GM23338 (cell line): ENCODE measurements at regions not wholly inside any gene's neighbourhood (a gene's known extent, or its start where the extent isn't known, plus 50 kb on each side); places are given as distances from the start of the nearest gene placed in this dataset.

Experiments
- ATAC-seq: fragments of 200-7000 bp; cut with Tn5 transposase; 3 replicates; pipeline ENCODE4 v1.9.1; 2020
- DNase-seq: peaks from one replicate; pipeline ENCODE4 v3.0.0-alpha.2; 2015; ENCODE audit warnings: low spot score
- H2AFZ ChIP-seq: fragments of 200-600 bp; sonication (generic); 2 replicates; pipeline ENCODE4 v1.8.0; 2016; ENCODE audit warnings: antibody characterized with exemption, mild to moderate bottlenecking, moderate library complexity
- H3F3A ChIP-seq: fragments of 200-600 bp; sonication (generic); replicated peaks from 2 replicates; pipeline ENCODE4 v1.8.0; 2017; ENCODE audit warnings: antibody characterized with exemption, mixed run types, low read depth
- H3K27ac ChIP-seq: fragments of 200-600 bp; sonication (generic); 2 replicates; pipeline ENCODE4 v1.6.1; 2016; ENCODE audit warnings: low read depth
- H3K27me3 ChIP-seq: fragments of 200-600 bp; sonication (generic); 2 replicates; pipeline ENCODE4 v1.8.0; 2016; ENCODE audit warnings: mild to moderate bottlenecking, mixed run types, moderate library complexity; ENCODE audit not compliant: insufficient read depth
- H3K36me3 ChIP-seq: fragments of 200-600 bp; sonication (generic); 2 replicates; pipeline ENCODE4 v1.8.0; 2016; ENCODE audit warnings: mild to moderate bottlenecking; ENCODE audit not compliant: insufficient read depth
- H3K4me1 ChIP-seq: fragments of 200-600 bp; sonication (generic); 2 replicates; pipeline ENCODE4 v1.8.0; 2016; ENCODE audit warnings: mild to moderate bottlenecking, moderate library complexity; ENCODE audit not compliant: insufficient read depth
- H3K4me2 ChIP-seq: fragments of 200-600 bp; sonication (generic); 2 replicates; pipeline ENCODE4 v1.7.1; 2017; ENCODE audit warnings: mixed run types
- H3K4me3 ChIP-seq: fragments of 200-600 bp; sonication (generic); 2 replicates; pipeline ENCODE4 v1.6.1; 2016; ENCODE audit warnings: mixed run types
- H3K79me2 ChIP-seq: fragments of 200-600 bp; sonication (generic); replicated peaks from 2 replicates; pipeline ENCODE4 v1.8.0; 2017; ENCODE audit warnings: mild to moderate bottlenecking; ENCODE audit not compliant: insufficient read depth
- H3K9me2 ChIP-seq: fragments of 200-600 bp; sonication (generic); 2 replicates; pipeline ENCODE4 v1.8.0; 2017; ENCODE audit not compliant: insufficient read depth
- H4K20me1 ChIP-seq: fragments of 200-600 bp; sonication (generic); replicated peaks from 2 replicates; pipeline ENCODE4 v1.8.0; 2017; ENCODE audit warnings: mild to moderate bottlenecking; ENCODE audit not compliant: insufficient read depth
- H3K27ac Mint-ChIP-seq: 2 replicates; pipeline ENCODE4 v1.8.0; 2020; ENCODE audit warnings: inconsistent platforms, mild to moderate bottlenecking, moderate library complexity, mixed read lengths
- H3K27me3 Mint-ChIP-seq: 3 replicates; pipeline ENCODE4 v1.8.0; 2022; ENCODE audit warnings: low read depth, mild to moderate bottlenecking, moderate library complexity, mixed read lengths, inconsistent platforms; ENCODE audit not compliant: insufficient read depth, poor library complexity
- H3K36me3 Mint-ChIP-seq: 3 replicates; pipeline ENCODE4 v1.8.0; 2021; ENCODE audit warnings: low read depth, mild to moderate bottlenecking, inconsistent platforms, moderate library complexity, mixed read lengths
- H3K4me1 Mint-ChIP-seq: 3 replicates; pipeline ENCODE4 v1.8.0; 2020; ENCODE audit warnings: mild to moderate bottlenecking, inconsistent platforms, mixed read lengths
- H3K4me3 Mint-ChIP-seq: 3 replicates; pipeline ENCODE4 v1.8.0; 2021; ENCODE audit warnings: moderate library complexity, mild to moderate bottlenecking, inconsistent platforms, mixed read lengths
- H3K9me3 Mint-ChIP-seq: 3 replicates; pipeline ENCODE4 v1.8.0; 2020; ENCODE audit warnings: moderate library complexity, mild to moderate bottlenecking, inconsistent platforms, mixed read lengths
- CREB1 ChIP-seq: fragments of 250-450 bp; sonication (Bioruptor Pico); IDR thresholded peaks from 2 replicates; pipeline ENCODE4 v1.5.0; 2020; ENCODE audit warnings: low read depth, mild to moderate bottlenecking, moderate library complexity
- EZH2 ChIP-seq: fragments of 200-600 bp; sonication (generic); IDR thresholded peaks from one replicate; pipeline ENCODE4 v1.8.0; 2017; ENCODE audit warnings: antibody characterized with exemption, mild to moderate bottlenecking, low read depth; ENCODE audit not compliant: unreplicated experiment
- EZH2phosphoT487 ChIP-seq: fragments of 200-600 bp; sonication (generic); IDR thresholded peaks from one replicate; pipeline ENCODE4 v1.8.1; 2018; ENCODE audit warnings: antibody characterized with exemption; ENCODE audit not compliant: unreplicated experiment
- JUNB ChIP-seq: IDR thresholded peaks from one replicate; pipeline ENCODE4 v1.6.1; 2016; ENCODE audit warnings: antibody characterized with exemption; ENCODE audit not compliant: unreplicated experiment
- NANOG ChIP-seq: IDR thresholded peaks from 2 replicates; pipeline ENCODE4 v1.6.1; 2016; ENCODE audit warnings: antibody characterized with exemption, borderline replicate concordance
- POLR2AphosphoS5 ChIP-seq: IDR thresholded peaks from 2 replicates; pipeline ENCODE4 v1.6.1; 2016; ENCODE audit warnings: antibody characterized with exemption, low read depth
- STAT1 ChIP-seq: IDR thresholded peaks from one replicate; pipeline ENCODE4 v1.6.1; 2016; ENCODE audit warnings: antibody characterized with exemption; ENCODE audit not compliant: unreplicated experiment
- ZNF114 ChIP-seq: fragments of 250-450 bp; sonication (Bioruptor Pico); IDR thresholded peaks from 2 replicates; pipeline ENCODE4 v1.5.0; 2020; ENCODE audit warnings: mild to moderate bottlenecking, moderate library complexity
- ZNF331 ChIP-seq: fragments of 250-450 bp; sonication (Bioruptor Pico); IDR thresholded peaks from 2 replicates; pipeline ENCODE4 v1.5.0; 2020; ENCODE audit warnings: low read depth, mild to moderate bottlenecking, moderate library complexity
- TF ChIP-seq, protein P1 (sequence below): fragments of 250-450 bp; sonication (Bioruptor Pico); IDR thresholded peaks from 2 replicates; pipeline ENCODE4 v1.5.0; 2020; ENCODE audit warnings: mild to moderate bottlenecking, moderate library complexity
- TF ChIP-seq, protein P2 (sequence below): IDR thresholded peaks from 2 replicates; pipeline ENCODE4 v1.6.1; 2016; ENCODE audit warnings: antibody characterized with exemption
- TF ChIP-seq, protein P3 (sequence below): IDR thresholded peaks from one replicate; pipeline ENCODE4 v1.6.1; 2018; ENCODE audit warnings: antibody characterized with exemption; ENCODE audit not compliant: unreplicated experiment
- TF ChIP-seq, protein P4 (sequence below), 2 experiments: fragments of 200-600 bp in 1 of 2; sonication (generic) in 1 of 2; conservative IDR thresholded peaks; 2 replicates each; pipeline versions ENCODE4 v1.5.1 to v1.6.1; 2016 to 2017; ENCODE audit warnings: antibody characterized with exemption in 2 of 2, low read depth in 2 of 2, mild to moderate bottlenecking in 2 of 2, moderate library complexity in 1 of 2

DNA sequence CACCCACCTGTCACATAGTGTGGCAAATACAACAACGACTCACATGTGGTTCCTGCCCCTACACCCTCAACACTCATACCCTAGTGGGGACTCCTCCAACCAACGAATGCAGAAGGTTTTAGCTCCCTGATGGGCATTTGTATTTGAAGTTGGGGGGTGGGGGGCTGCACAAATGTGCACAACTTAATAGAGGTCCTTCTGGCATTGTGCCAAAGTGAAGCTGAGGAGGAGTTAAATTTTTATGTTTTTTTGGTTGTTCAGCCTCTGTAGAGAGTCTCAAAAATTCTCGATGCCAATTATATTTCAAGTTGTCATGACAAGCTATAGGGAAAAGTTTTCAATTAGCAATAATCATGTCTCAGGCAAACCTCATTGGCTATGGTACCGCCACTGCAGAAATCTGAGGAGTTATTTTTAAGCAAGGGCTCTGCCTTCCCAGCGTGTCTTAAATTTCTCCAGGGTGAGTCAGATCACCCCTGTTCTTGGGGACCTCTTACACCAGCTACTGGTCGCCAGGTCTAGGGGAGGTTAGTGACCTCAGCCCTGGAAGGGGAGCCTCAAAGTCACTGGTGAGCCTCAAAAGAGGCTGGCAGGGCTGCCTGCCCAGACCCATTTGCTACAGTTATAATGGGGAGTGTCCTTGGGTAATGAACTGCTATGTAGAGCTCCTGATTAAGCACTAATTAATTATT, 102.7 kb upstream of the TAF1B start:
- no peak for TF ChIP-seq ZNF331 (CRISPR knock-in tag)
- TF ChIP-seq, protein P1, sequence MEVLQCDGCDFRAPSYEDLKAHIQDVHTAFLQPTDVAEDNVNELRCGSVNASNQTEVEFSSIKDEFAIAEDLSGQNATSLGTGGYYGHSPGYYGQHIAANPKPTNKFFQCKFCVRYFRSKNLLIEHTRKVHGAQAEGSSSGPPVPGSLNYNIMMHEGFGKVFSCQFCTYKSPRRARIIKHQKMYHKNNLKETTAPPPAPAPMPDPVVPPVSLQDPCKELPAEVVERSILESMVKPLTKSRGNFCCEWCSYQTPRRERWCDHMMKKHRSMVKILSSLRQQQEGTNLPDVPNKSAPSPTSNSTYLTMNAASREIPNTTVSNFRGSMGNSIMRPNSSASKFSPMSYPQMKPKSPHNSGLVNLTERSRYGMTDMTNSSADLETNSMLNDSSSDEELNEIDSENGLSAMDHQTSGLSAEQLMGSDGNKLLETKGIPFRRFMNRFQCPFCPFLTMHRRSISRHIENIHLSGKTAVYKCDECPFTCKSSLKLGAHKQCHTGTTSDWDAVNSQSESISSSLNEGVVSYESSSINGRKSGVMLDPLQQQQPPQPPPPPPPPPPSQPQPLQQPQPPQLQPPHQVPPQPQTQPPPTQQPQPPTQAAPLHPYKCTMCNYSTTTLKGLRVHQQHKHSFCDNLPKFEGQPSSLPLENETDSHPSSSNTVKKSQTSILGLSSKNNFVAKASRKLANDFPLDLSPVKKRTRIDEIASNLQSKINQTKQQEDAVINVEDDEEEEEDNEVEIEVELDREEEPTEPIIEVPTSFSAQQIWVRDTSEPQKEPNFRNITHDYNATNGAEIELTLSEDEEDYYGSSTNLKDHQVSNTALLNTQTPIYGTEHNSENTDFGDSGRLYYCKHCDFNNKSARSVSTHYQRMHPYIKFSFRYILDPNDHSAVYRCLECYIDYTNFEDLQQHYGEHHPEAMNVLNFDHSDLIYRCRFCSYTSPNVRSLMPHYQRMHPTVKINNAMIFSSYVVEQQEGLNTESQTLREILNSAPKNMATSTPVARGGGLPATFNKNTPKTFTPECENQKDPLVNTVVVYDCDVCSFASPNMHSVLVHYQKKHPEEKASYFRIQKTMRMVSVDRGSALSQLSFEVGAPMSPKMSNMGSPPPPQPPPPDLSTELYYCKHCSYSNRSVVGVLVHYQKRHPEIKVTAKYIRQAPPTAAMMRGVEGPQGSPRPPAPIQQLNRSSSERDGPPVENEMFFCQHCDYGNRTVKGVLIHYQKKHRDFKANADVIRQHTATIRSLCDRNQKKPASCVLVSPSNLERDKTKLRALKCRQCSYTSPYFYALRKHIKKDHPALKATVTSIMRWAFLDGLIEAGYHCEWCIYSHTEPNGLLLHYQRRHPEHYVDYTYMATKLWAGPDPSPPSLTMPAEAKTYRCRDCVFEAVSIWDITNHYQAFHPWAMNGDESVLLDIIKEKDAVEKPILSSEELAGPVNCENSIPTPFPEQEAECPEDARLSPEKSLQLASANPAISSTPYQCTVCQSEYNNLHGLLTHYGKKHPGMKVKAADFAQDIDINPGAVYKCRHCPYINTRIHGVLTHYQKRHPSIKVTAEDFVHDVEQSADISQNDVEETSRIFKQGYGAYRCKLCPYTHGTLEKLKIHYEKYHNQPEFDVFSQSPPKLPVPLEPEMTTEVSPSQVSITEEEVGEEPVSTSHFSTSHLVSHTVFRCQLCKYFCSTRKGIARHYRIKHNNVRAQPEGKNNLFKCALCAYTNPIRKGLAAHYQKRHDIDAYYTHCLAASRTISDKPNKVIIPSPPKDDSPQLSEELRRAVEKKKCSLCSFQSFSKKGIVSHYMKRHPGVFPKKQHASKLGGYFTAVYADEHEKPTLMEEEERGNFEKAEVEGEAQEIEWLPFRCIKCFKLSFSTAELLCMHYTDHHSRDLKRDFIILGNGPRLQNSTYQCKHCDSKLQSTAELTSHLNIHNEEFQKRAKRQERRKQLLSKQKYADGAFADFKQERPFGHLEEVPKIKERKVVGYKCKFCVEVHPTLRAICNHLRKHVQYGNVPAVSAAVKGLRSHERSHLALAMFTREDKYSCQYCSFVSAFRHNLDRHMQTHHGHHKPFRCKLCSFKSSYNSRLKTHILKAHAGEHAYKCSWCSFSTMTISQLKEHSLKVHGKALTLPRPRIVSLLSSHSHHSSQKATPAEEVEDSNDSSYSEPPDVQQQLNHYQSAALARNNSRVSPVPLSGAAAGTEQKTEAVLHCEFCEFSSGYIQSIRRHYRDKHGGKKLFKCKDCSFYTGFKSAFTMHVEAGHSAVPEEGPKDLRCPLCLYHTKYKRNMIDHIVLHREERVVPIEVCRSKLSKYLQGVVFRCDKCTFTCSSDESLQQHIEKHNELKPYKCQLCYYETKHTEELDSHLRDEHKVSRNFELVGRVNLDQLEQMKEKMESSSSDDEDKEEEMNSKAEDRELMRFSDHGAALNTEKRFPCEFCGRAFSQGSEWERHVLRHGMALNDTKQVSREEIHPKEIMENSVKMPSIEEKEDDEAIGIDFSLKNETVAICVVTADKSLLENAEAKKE (CRISPR knock-in tag): no peak
- TF ChIP-seq, protein P2, sequence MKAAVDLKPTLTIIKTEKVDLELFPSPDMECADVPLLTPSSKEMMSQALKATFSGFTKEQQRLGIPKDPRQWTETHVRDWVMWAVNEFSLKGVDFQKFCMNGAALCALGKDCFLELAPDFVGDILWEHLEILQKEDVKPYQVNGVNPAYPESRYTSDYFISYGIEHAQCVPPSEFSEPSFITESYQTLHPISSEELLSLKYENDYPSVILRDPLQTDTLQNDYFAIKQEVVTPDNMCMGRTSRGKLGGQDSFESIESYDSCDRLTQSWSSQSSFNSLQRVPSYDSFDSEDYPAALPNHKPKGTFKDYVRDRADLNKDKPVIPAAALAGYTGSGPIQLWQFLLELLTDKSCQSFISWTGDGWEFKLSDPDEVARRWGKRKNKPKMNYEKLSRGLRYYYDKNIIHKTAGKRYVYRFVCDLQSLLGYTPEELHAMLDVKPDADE: no peak
- TF ChIP-seq, protein P3, sequence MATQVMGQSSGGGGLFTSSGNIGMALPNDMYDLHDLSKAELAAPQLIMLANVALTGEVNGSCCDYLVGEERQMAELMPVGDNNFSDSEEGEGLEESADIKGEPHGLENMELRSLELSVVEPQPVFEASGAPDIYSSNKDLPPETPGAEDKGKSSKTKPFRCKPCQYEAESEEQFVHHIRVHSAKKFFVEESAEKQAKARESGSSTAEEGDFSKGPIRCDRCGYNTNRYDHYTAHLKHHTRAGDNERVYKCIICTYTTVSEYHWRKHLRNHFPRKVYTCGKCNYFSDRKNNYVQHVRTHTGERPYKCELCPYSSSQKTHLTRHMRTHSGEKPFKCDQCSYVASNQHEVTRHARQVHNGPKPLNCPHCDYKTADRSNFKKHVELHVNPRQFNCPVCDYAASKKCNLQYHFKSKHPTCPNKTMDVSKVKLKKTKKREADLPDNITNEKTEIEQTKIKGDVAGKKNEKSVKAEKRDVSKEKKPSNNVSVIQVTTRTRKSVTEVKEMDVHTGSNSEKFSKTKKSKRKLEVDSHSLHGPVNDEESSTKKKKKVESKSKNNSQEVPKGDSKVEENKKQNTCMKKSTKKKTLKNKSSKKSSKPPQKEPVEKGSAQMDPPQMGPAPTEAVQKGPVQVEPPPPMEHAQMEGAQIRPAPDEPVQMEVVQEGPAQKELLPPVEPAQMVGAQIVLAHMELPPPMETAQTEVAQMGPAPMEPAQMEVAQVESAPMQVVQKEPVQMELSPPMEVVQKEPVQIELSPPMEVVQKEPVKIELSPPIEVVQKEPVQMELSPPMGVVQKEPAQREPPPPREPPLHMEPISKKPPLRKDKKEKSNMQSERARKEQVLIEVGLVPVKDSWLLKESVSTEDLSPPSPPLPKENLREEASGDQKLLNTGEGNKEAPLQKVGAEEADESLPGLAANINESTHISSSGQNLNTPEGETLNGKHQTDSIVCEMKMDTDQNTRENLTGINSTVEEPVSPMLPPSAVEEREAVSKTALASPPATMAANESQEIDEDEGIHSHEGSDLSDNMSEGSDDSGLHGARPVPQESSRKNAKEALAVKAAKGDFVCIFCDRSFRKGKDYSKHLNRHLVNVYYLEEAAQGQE: no peak
- TF ChIP-seq JUNB: no peak
- no peak for TF ChIP-seq POLR2AphosphoS5
- no peak for TF ChIP-seq EZH2
- no peak for TF ChIP-seq ZNF114 (CRISPR knock-in tag)
- no peak for TF ChIP-seq NANOG
- no peak for TF ChIP-seq CREB1 (CRISPR knock-in tag)
- no peak for TF ChIP-seq STAT1
- TF ChIP-seq EZH2phosphoT487: no peak
- TF ChIP-seq, protein P4, sequence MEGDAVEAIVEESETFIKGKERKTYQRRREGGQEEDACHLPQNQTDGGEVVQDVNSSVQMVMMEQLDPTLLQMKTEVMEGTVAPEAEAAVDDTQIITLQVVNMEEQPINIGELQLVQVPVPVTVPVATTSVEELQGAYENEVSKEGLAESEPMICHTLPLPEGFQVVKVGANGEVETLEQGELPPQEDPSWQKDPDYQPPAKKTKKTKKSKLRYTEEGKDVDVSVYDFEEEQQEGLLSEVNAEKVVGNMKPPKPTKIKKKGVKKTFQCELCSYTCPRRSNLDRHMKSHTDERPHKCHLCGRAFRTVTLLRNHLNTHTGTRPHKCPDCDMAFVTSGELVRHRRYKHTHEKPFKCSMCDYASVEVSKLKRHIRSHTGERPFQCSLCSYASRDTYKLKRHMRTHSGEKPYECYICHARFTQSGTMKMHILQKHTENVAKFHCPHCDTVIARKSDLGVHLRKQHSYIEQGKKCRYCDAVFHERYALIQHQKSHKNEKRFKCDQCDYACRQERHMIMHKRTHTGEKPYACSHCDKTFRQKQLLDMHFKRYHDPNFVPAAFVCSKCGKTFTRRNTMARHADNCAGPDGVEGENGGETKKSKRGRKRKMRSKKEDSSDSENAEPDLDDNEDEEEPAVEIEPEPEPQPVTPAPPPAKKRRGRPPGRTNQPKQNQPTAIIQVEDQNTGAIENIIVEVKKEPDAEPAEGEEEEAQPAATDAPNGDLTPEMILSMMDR (conservative IDR thresholded peaks at IDR 0.05; ENCODE audit: low read depth in 2 of 2): no peak
- H3K27me3 ChIP-seq: no peaks in the 10 kb centered on the region
- H3K36me3 Mint-ChIP-seq: peaks cover 9% of the 10 kb centered on the region
- H2AFZ ChIP-seq: no peak overlapping the region
- no peaks in the 10 kb centered on the region for H3K4me1 Mint-ChIP-seq
- DNase-seq (no peak), ATAC-seq (no peak)
- H3K79me2 ChIP-seq: no peaks in the 10 kb centered on the region
- H3F3A ChIP-seq: no peaks in the 10 kb centered on the region
- H3K4me1 ChIP-seq: no peaks in the 10 kb centered on the region
- H3K27me3 Mint-ChIP-seq: peaks cover 8% of the 10 kb centered on the region
- H4K20me1 ChIP-seq: no peaks in the 10 kb centered on the region
- no peak overlapping the region for H3K27ac Mint-ChIP-seq
- H3K27ac ChIP-seq: no peak overlapping the region
- peaks cover 16% of the 10 kb centered on the region for H3K9me3 Mint-ChIP-seq
- H3K9me2 ChIP-seq: 0 out of 2 replicates have a peak, but pooled peaks cover 3% of the 10 kb centered on the region
- no peak overlapping the region for H3K4me3 Mint-ChIP-seq
- H3K4me3 ChIP-seq: no peak overlapping the region
- H3K36me3 ChIP-seq: no peaks in the 10 kb centered on the region
- H3K4me2 ChIP-seq: no peak overlapping the region
